Cardiac fibroblast (primary cell): ENCODE measurements at regions not wholly inside any gene's neighbourhood (a gene's known extent, or its start where the extent isn't known, plus 50 kb on each side); places are given as distances from the start of the nearest gene placed in this dataset.

ENCODE experiments used
- DNase-seq, 2 donors: peaks; one replicate each; pipeline versions ENCODE4 v3.0.0 to v3.0.0-alpha.2; 2010; ENCODE audit warnings: low read depth in 2 of 2
- H3K4me3 ChIP-seq, 2 donors: replicated peaks in 1 of 2; 1 replicate in 1 of 2; 2 replicates in 1 of 2; pipeline ENCODE4 v1.5.1; 2011; ENCODE audit warnings: low read depth in 2 of 2, low read length in 2 of 2, mild to moderate bottlenecking in 2 of 2, moderate library complexity in 1 of 2
- CTCF ChIP-seq: IDR thresholded peaks from one replicate; pipeline ENCODE4 v1.5.1; 2011; ENCODE audit warnings: low read depth, mild to moderate bottlenecking, low read length, inconsistent platforms

DNA sequence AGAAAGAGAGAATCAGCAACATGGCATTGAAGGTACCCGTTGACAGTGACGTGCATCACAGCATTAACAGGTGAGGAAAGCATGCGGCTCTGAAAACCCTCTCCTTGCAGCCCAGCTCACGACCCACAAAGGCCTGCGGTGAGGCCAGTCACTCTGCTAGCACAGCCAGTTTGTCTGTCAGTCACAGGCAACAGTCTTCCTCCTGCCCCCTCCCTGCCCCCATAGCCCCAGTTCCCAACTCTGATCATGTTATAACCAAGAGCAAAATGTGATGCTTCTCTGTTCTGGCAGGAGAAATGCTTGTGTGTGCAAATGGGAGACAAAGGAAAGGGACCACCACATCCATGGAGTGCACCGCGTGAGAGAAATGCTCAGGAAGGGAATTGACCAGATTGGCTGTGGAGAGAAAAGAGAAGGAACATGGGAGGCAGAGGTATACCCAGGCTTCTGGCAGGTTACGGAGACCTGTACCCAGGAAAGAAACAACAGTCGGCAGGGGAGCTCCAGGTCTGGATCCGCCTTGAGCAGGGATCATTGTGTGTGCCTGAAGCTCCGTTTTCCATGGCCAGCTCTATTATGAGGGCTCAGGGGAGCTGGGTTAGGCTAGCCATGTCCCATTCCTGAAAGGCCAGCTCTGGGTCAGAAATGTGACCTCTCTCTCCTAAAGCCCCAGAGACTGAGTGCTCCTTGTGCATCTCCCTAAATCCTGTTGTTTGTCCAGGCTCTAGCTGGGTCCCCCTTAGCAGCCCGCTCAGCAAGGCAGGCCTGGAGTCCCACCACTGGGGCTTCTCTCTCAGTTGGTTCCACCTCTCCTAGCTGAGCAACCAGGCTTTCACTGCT is 139.7 kb upstream of the MAMLD1 start:
- H3K4me3 ChIP-seq, result no peak overlapping the region
- DNase-seq, result no peak
- no peak for TF ChIP-seq CTCF

GRCh38 chrX:150224676-150225075 is 138.4 kb upstream of the MAMLD1 start:
- DNase-seq, result no peak
- no peak overlapping the region for H3K4me3 ChIP-seq
- TF ChIP-seq CTCF, result no peak

DNA sequence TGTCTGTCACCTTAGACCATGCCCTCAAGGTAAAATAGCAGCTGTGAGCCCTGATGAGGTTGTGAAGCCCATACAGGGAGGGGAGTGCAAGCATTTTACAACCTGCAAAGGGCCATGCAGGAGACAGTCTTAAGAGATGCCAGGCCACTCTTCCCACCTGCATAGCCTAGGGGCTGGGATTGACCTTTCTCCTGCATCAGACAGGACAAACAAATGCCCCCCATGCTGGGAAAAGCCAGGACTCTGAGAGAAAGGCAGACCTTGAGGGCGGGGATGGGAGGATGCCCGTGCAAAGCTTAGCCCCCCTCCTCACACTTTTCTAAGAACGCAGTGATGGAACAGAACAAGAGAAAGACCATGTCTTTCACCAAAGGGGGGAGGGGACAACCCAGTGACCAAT is 137.9 kb upstream of the MAMLD1 start:
- DNase-seq, result no peak
- no peak for TF ChIP-seq CTCF
- no peak overlapping the region for H3K4me3 ChIP-seq

GRCh38 chrX:150225756-150226155 is 137.4 kb upstream of the MAMLD1 start:
- TF ChIP-seq CTCF, result no peak
- DNase-seq, result no peak
- no peak overlapping the region for H3K4me3 ChIP-seq

DNA sequence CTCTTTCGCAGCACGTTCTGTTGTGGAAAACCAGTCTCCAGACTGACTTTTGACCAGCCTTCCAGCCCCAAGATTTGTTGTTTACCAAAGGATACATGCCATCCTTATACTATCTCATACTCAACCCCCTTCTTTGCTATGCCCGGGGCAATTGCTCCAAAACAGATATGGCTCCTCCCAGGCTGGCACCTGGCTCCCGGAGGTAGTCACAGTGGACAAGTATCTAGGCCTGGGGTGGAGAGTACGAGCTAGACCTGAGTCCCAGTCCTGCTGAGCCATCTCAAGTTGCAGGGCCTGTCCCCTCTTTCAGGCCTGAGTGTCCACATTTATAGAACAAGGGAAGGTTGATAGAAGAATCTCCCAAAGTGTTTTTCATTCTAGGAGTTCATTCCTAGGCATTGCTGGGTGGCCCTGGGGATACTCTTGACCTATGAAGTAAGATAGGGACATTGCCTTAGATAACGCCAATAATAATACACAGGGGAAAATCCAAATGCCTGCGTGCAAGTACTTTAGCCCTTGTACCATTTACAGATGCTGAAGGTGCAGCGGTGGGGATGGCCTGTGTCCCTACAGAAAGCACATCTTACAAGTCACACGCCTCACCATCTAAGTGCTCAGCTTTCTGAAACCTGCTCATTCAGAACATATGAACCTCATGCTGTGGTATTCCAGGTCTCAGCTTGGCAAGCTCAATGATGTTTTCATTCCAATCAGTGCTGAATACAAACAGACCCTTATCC is 136.7 kb upstream of the MAMLD1 start:
- no peak overlapping the region for H3K4me3 ChIP-seq
- no peak for TF ChIP-seq CTCF
- DNase-seq, result no peak

- H3K4me3 ChIP-seq, result no peak overlapping the region
- TF ChIP-seq CTCF, result no peak
- DNase-seq, result no peak
These were observed 135.7 kb upstream of the MAMLD1 start for GRCh38 chrX:150227321-150227860.
